NCI-H1105 treated with DMSO at 0.1 percent for 48 hours (cell line): ENCODE measurements at regions not wholly inside any gene's neighbourhood (a gene's known extent, or its start where the extent isn't known, plus 50 kb on each side); places are given as distances from the start of the nearest gene placed in this dataset.
"Not testable (repeated sequence)": the region's sequence is repeated elsewhere in the genome, so short reads cannot be mapped to it uniquely, and the experiment has no call there.

Source experiments
- DNase-seq: peaks from one replicate; lab custom pipeline; 2025; lab: John Stamatoyannopoulos, UW

DNA sequence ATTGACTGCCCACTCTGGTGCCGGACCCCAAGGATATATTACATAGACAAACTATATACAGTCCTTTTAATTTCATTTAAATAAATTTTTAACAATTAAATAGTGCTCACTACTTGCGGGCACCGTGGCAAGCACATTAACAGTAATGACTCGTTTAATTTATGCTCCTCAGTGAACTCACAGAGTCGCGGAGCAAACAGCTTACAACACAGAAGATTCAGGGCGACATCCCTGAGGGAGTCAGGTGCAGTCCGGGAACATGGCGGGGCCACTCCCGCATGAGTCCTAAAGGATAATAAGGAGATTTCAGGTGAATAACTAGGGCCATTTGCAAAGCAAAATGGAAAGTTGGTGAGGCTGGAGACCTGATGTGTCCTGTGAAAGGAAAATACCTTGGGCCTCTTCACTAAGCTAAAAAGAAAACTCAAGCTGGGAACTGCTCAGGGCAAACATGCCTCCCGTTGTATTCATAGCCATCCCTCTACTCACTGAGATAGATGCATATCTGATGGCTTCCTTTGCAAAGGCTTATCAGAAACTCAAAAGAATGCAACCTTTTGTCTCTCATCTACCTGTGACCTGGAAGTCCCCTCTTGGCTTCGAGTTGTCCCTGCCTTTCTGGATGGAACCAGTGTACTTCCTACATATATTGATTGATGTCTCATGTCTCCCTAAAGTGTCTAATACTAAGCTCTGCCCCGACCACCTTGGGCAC lies 125.6 kb downstream of the KLF6 start:
- DNase-seq = no peak

- DNase-seq = no peak
Observed at GRCh38 chr10:3658766-3659165, 126.2 kb downstream of the KLF6 start.

DNA sequence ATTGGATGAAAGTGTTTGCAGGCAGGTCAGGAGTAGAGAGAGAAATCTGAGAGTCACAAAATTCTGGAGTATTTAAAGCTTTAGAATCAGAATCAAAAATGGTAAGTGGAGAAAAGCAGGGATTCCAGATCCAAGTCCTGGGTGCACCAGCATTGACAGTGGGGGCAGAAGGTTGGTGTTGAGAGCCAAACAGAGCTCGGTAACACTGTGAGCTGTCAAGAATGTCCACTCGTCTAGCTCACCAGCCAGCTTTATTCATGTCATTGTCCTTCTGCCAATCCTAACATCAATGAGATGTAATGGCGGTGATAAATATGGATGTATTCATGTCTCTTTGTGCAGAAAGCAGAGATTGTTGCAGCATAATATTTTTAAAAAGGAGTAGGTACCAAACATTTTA lies 128.8 kb downstream of the KLF6 start:
- DNase-seq = no peak

GRCh38 chr10:3655528-3655927 lies 129.5 kb downstream of the KLF6 start:
- no peak for DNase-seq

DNA sequence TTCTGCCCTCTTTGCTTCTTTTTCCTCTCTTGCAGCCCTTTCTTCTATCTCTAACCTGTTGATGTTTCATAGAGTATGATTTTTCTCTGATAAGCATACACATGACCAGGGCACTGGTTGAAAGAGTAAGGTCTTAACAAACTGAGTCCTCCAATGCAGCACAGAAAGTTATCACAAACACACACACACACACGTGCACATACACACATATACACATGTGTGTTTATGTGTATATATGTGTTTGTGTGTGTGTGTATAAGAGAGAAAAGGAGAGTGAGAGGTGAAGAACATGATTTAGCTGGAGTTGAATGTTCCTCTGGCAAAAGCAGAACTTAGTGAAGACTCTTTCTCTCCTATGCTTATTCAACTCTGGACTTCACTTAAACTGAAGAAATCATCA lies 130.0 kb downstream of the KLF6 start:
- DNase-seq = no peak

DNA sequence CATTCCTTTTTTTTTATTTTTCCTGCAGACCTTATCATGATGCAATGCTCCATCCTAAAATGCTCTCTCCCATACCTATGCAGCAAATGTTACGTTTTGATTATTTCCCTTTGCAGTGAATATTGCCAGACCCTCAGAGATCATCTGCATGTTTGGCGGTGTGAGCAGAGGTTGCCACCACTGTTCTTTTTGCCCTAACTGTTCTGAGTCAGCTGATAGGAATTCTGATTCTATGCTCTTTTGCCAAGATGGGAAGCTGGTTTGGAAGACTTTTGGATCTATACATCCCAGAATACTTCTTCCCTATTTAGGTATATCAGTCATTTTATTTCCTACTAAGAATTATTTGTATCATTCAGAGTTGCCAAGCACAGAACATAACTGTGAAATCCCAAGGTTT lies 130.5 kb downstream of the KLF6 start:
- DNase-seq = no peak

DNA sequence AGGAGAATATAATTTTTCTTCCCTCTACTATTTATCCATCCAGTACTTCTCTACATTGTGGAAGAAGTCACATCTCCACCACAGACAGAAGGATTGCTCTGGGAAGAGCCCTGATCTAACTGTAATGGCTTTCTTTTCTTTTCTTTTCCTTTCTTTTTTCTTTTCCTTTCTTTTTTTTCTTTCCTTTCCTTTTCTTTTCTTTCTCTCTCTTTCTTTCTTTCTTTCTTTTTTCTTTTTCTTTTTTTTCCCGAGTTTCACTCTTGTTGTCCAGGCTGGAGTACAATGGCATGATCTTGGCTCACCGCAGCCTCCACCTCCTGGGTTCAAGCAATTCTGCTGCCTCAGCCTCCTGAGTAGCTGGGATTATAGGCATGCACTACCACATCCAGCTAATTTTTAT lies 131.7 kb downstream of the KLF6 start:
- DNase-seq = not testable (repeated sequence)

GRCh38 chr10:3652886-3653285 lies 132.1 kb downstream of the KLF6 start:
- DNase-seq = no peak

DNA sequence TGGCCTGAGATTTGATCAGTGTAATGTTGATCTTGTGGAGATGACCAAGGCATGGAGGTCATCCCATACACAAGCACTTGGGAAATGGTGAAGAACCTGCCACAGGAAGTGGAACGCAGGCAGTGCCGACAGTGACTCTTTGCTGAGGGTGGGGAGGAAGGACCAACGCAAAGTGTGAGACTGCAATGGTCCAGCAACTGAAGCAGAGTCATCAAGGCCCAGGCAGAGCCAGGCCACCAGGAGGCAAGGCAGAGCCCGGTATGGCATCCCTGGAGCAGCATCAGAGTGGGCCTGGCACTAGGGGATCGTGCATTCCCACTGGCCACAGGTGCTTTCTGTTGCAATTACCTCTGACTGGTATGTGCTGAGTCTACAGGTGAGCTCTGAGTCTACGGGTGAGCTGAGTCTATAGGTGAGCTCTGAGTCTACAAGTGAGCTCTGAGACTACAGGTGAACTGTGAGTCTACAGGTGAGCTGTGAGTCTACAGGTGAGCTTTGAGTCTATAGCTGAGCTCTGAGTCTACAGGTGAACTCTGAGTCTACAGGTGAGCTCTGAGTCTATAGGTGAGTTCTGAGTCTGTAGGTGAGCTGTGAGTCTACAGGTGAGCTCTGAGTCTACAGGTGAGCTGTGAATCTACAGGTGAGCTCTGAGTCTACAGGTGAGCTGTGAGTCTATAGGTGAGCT lies 132.9 kb downstream of the KLF6 start:
- DNase-seq = no peak

DNA sequence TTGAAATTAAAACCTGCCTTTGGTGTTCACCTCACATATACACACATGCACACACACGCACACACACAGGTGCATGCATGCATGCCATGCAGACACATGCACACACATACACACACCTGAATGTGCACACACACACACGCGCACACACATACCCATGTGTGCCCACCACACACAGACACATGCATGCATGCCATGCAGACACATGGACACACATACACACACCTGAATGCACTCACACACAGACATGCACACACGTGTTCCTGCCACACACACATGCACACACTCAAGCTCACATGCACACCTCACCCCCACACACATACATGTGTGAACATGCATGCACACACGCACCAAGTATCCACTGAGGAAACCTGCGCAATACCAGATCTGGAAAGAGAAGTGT lies 136.4 kb downstream of the KLF6 start:
- DNase-seq = no peak

- no peak for DNase-seq
Observed at GRCh38 chr10:3648170-3648569, 136.8 kb downstream of the KLF6 start.

DNA sequence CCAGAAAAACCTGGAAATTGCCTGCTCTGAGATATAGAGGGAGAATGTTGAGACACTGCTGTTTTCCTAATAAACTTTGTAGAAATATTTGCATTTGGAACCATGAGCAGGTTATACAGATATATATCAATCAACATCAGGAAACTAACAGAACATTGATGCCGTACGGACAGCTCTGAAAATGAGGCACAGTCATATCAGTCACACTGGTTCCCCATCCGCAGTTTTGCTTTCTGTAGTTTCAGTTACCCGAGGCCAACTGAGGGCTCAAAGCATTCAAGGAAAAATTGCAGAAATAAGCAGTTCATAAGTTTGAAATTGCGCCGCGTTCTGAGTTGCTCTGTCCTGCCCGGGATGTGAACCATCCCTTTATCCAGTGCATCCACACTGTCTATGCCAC lies 137.9 kb downstream of the KLF6 start:
- no peak for DNase-seq

DNA sequence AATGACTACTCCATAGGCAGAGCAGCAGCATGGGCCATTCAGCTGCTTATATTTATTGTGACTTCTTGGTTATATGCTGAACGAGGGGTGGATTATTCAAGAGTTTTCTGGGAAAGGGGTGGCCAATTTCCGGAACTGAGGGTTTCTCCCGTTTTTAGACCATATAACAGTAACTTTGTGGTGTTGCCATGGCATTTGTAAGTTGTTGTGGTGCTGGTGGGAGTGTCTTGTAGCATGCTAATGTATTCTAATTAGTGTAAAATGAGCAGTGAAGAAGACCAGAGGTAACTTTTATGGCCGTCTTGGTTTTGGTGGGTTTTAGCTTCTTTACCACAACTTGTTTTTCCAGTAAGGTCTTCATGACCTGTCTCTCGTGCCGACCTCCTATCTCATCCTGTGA lies 139.6 kb downstream of the KLF6 start:
- DNase-seq = no peak

DNA sequence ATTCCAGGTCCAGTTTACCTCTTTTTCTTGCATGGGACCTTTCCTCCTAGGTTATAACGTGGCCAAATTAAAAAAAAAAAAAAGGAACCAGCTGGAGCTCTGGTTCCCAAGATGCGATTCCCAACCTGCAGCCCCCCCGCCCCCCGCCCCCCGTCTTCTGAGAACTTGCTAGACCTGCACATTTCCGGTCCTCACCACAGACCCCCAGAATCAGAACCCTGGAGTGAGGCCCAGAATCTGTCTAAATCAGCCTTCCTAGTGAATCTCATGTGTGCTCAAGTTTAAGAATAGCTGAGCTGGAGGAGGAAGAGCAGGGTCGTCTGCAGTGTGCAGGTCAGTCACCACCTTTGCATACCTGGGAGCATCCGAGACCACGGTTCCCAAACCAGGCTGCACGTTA lies 144.2 kb downstream of the KLF6 start:
- DNase-seq = no peak

GRCh38 chr10:3639546-3639945 lies 145.5 kb downstream of the KLF6 start:
- DNase-seq = no peak

- peak; percentile 92 for DNase-seq
Observed at GRCh38 chr10:3636356-3637181, 148.4 kb downstream of the KLF6 start.

DNA sequence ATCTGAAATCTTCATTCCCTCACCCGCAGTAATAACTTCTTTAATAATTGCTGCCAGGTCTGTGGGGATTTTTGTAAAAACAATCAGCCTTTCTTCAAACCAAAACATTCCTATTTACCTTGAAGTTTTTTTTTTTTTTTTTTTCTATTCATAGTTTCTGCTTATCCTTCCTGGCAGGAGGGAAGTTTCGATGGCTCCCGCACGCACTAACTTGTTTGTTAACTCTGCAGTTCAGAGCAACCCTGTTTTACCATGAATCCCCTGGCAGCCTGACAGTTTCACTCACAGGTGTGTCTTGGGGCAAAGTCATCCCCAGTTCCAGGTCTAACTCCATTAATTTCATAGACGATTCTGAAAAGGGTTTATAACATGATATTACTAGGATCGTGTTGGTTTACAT lies 149.3 kb downstream of the KLF6 start:
- peak; percentile 36 for DNase-seq

DNA sequence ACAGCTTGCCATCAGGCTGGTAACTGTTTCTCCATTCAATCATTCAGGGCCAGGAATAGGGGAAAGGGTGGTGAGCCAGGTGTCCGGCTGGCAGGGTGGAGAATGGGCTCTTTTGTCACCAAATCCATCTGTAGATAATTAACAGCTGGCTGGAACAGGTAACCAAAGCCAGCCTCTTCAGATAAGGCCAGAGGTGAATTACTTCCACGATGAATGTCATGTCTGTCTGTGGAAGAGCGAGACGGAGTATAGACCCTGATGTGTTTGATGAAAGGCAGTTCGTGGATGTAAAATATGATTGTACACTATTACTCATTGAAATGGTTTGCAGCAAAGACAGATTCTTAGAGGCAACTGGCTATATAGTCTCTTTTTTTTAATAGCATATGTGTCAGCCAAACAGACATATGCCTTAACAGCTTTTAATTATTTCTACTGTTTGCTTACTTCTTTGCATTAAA lies 149.8 kb downstream of the KLF6 start:
- peak; percentile 24 for DNase-seq

- not testable (repeated sequence) for DNase-seq
Observed at GRCh38 chr10:3634646-3635045, 150.4 kb downstream of the KLF6 start.

- no peak for DNase-seq
Observed at GRCh38 chr10:3631701-3632330, 153.2 kb downstream of the KLF6 start.

DNA sequence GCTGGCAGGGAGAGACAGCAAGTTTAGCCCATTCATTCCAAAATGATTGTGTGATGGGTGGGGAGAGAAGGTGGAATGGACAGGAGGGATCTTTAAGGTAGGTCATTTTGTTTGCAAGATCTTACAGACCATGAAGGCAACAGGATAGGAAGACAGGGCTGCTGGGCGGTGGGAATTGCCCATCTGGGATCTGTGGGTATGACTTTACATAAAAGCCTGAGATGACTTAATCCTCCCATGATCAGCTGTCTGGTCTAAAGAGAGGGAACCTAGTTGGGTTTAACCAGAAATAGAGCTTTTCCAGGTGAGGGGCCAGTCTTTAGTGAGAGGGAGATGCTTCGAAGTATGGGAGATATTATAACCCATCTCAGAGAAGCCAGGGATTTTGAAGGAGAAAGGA lies 153.7 kb downstream of the KLF6 start:
- DNase-seq = no peak

- no peak for DNase-seq
Observed at GRCh38 chr10:3625959-3626751, 158.9 kb downstream of the KLF6 start.
